ENCODE measurements at regions not wholly inside any gene's neighbourhood (a gene's known extent, or its start where the extent isn't known, plus 50 kb on each side); places are given as distances from the start of the nearest gene placed in this dataset.

DNA sequence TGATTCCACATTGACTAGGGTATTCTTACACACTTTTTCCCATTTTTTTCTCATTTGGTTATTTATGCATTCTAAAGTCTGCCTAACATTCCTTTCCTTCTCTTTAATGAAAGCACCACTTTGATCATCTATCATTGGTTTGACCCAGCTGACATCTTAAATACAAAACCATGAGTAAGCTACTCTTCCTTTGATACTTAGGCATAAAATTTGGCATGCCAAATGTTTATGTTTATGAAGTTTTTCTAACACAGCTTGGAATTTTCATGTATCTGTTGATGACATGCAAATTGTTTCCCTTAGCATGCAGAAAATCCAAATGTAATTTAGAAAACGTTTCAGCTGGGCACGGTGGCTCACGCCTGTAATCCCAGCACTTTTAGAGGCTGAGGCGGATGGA, 534.9 kb downstream of the QKI start:
- no peak for TF ChIP-seq CTCF (IDR thresholded peaks at IDR 0.05; ENCODE audit: low read length)
- no peak for TF ChIP-seq EZH2phosphoT487 (IDR thresholded peaks at IDR 0.05; ENCODE audit: low read length)

All from MM.1S (cell line).